ENCODE measurements at regions not wholly inside any gene's neighbourhood (a gene's known extent, or its start where the extent isn't known, plus 50 kb on each side); places are given as distances from the start of the nearest gene placed in this dataset.

GRCh38 chr18:78753240-78753639 lies 226.4 kb upstream of the SALL3 start:
- DNase-seq (ENCODE audit: low read depth), result no peak
- no peak overlapping the region for H3K4me3 ChIP-seq (ENCODE audit: low read length)
- TF ChIP-seq, protein P1, sequence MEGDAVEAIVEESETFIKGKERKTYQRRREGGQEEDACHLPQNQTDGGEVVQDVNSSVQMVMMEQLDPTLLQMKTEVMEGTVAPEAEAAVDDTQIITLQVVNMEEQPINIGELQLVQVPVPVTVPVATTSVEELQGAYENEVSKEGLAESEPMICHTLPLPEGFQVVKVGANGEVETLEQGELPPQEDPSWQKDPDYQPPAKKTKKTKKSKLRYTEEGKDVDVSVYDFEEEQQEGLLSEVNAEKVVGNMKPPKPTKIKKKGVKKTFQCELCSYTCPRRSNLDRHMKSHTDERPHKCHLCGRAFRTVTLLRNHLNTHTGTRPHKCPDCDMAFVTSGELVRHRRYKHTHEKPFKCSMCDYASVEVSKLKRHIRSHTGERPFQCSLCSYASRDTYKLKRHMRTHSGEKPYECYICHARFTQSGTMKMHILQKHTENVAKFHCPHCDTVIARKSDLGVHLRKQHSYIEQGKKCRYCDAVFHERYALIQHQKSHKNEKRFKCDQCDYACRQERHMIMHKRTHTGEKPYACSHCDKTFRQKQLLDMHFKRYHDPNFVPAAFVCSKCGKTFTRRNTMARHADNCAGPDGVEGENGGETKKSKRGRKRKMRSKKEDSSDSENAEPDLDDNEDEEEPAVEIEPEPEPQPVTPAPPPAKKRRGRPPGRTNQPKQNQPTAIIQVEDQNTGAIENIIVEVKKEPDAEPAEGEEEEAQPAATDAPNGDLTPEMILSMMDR (conservative IDR thresholded peaks at IDR 0.05; ENCODE audit: low read length), result no peak

DNA sequence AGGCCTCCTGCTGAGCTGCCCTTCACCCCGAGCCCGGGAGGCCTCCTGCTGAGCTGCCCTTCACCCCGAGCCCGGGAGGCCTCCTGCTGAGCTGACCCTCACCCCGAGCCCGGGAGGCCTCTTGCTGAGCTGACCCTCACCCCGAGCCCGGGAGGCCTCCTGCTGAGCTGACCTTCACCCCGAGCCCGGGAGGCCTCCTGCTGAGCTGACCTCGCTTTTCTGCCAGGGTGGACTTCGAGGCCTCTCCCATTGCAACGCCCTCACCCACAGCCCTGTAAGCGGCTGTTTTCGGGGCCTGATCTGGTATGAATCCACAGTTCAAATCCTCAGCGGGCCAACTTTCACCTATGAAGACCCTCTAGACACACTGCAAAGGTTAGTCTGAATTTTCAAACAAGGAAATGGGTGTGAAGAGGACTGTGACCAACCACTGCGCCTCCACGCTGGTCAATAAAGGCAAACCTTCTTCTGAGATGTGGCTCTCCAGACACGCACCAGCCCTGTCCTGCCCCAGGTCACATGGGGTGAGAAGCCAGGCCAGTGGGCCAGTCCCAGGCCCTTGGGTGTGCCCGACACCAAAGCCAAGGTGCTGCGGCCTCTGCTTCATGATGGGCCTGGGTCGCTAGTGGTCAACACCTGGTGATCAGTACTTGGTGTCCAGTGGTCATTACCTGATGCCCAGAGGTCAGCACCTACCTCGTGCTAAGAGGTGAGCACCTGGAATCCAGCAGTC lies 225.1 kb upstream of the SALL3 start:
- TF ChIP-seq, protein P1 (conservative IDR thresholded peaks at IDR 0.05; ENCODE audit: low read length), result no peak
- no peak for DNase-seq (ENCODE audit: low read depth)
- no peak overlapping the region for H3K4me3 ChIP-seq (ENCODE audit: low read length)

- DNase-seq (ENCODE audit: low read depth), result no peak
- TF ChIP-seq, protein P1 (conservative IDR thresholded peaks at IDR 0.05; ENCODE audit: low read length), result no peak
- H3K4me3 ChIP-seq (ENCODE audit: low read length), result no peak overlapping the region
Observed at GRCh38 chr18:78757014-78757413, 222.6 kb upstream of the SALL3 start.

DNA sequence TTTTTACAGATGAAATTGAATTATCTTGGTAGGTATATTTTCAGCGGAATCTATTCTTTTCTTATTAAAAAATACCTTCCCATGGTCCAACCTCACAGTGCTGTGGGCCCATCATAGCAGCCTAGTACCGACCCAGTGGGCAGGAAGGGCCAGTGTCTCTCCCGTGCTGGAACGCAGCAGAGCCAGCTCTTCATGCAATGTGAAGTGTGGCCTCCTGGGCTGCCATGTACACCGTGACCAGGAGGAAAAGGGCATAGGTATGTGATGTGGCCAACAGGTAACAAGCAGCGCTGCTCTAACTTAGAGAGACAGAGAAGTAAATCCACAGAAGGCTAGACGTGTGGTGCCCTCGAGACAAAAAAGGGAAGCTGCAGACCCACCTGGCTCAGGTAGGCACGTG lies 221.1 kb upstream of the SALL3 start:
- no peak for DNase-seq (ENCODE audit: low read depth)
- no peak overlapping the region for H3K4me3 ChIP-seq (ENCODE audit: low read length)
- TF ChIP-seq, protein P1 (conservative IDR thresholded peaks at IDR 0.05; ENCODE audit: low read length), result no peak

- TF ChIP-seq, protein P1 (conservative IDR thresholded peaks at IDR 0.05; ENCODE audit: low read length), result no peak
- no peak overlapping the region for H3K4me3 ChIP-seq (ENCODE audit: low read length)
- no peak for DNase-seq (ENCODE audit: low read depth)
Observed at GRCh38 chr18:78762753-78763152, 216.9 kb upstream of the SALL3 start.

DNA sequence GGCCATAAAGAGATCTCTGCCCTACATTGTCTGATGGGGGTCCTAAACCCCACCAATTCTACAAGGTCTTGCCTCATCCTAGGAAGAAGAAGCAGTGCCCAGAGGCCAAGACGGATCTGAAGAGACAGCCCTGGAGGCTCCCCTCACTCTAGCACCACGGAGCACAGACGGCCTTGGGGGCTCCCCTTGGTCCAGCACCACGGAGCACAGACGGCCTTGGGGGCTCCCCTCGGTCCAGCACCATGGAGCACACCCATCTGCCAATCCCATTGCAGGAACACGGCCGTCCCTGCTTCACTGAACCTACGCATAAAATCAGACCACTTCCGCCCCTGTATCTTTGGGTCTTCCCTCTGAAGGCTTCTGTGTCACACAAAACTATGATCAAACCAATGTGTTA lies 215.1 kb upstream of the SALL3 start:
- DNase-seq (ENCODE audit: low read depth), result no peak
- H3K4me3 ChIP-seq (ENCODE audit: low read length), result no peak overlapping the region
- TF ChIP-seq, protein P1 (conservative IDR thresholded peaks at IDR 0.05; ENCODE audit: low read length), result no peak

DNA sequence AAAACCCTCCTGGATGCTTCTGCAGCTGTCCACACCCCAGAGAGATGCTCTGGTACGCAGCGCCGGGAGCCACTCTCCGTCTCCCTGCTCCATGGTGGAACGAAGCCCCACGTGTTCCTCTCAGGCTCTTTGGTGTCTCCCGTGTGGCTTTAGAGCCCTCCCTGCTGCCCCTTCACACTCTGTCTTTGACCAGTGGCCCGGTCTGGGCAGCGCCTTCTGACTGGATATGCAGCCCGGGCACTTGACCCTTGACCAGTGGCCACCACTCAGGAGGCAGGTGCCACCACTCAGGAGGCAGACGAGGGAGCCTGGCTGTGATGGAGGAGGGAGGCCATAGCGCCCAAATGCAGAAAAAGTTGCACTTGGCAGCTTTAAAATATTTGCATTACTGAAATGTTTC lies 214.5 kb upstream of the SALL3 start:
- no peak overlapping the region for H3K4me3 ChIP-seq (ENCODE audit: low read length)
- DNase-seq (ENCODE audit: low read depth), result no peak
- TF ChIP-seq, protein P1 (conservative IDR thresholded peaks at IDR 0.05; ENCODE audit: low read length), result no peak

Measured in AG10803 (cell line).